ENCODE measurements at regions not wholly inside any gene's neighbourhood (a gene's known extent, or its start where the extent isn't known, plus 50 kb on each side); places are given as distances from the start of the nearest gene placed in this dataset.
"Not testable (repeated sequence)": the region's sequence is repeated elsewhere in the genome, so short reads cannot be mapped to it uniquely, and the experiment has no call there.

- POLR2A ChIA-PET (ENCODE audit: low non-redundant PET); CTCF ChIA-PET; DNase-seq (ENCODE audit: low spot score); H3K27ac ChIP-seq: not testable (repeated sequence)
Measured at GRCh38 chr10:11403646-11404045, 207.8 kb downstream of the USP6NL start.

GRCh38 chr10:11403116-11403515, 208.3 kb downstream of the USP6NL start:
- ChIA-PET POLR2A (ENCODE audit: low non-redundant PET) (no interaction called here), CTCF (no interaction called here)
- TF ChIP-seq, protein P1, sequence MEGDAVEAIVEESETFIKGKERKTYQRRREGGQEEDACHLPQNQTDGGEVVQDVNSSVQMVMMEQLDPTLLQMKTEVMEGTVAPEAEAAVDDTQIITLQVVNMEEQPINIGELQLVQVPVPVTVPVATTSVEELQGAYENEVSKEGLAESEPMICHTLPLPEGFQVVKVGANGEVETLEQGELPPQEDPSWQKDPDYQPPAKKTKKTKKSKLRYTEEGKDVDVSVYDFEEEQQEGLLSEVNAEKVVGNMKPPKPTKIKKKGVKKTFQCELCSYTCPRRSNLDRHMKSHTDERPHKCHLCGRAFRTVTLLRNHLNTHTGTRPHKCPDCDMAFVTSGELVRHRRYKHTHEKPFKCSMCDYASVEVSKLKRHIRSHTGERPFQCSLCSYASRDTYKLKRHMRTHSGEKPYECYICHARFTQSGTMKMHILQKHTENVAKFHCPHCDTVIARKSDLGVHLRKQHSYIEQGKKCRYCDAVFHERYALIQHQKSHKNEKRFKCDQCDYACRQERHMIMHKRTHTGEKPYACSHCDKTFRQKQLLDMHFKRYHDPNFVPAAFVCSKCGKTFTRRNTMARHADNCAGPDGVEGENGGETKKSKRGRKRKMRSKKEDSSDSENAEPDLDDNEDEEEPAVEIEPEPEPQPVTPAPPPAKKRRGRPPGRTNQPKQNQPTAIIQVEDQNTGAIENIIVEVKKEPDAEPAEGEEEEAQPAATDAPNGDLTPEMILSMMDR (conservative IDR thresholded peaks at IDR 0.05; ENCODE audit: low read depth) = no peak
- DNase-seq (ENCODE audit: low spot score) = no peak
- no peak overlapping the region for H3K27ac ChIP-seq

- no peak overlapping the region for H3K27ac ChIP-seq
- POLR2A ChIA-PET (ENCODE audit: low non-redundant PET) = no interaction called here
- no peak for DNase-seq (ENCODE audit: low spot score)
- TF ChIP-seq, protein P1 (conservative IDR thresholded peaks at IDR 0.05; ENCODE audit: low read depth) = no peak
- CTCF ChIA-PET = no interaction called here
Measured at GRCh38 chr10:11402392-11402791, 209.1 kb downstream of the USP6NL start.

DNA sequence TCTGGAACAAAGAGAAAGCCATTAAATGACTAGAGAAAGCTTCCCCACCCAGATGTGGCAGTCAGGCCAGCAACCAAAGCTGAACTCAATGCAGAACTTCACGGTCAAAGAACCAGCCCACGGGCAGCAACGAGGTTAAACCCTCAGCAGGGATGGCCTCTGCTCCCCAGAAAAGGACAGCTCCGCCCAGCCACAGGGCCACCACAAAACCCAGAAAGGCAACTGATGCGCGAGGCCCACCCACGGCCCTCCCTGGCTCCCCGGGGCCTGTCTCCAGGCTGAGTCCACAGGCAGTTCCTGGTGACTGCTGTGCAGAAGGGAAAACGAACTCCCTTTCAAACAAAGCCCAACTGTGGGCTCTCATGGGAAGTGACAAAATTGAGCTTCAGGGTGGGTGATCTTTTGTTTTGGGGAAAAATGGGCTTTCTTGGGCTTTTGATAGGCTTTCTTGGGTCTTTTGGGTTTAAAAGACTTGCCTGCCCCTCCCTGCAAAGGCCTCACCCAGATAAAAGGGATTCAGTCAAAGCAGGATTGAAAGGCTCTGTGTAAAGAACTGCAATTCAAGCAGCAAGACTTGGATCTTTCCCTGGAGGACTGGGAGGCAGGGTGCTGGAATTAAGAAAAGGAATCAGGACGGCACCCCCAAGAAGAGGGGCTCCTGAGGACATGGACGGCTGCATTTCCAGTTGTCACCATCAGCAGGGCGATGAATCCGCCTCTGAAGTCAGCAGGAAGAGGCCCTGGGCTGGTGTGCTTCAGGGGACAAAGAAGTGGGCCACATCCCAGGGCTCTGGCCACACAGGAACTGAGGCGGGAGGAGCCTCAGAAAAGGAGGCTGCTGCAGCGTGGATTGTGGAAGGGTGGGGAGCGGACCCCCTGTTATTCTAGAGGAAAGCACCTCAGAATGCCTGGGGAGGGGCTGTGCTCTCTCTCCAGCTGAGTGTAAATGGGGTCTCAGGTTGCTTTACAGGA, 209.9 kb downstream of the USP6NL start:
- no peak for DNase-seq (ENCODE audit: low spot score)
- ChIA-PET CTCF (interaction anchor here (0.6 to 1.0 kb wide), 2 partner anchors 22 to 63 kb away, joined by 3 read pairs; no protein-coding TSS in a partner anchor), POLR2A (ENCODE audit: low non-redundant PET) (no interaction called here)
- no peak overlapping the region for H3K27ac ChIP-seq
- TF ChIP-seq, protein P1 (conservative IDR thresholded peaks at IDR 0.05; ENCODE audit: low read depth) = no peak

- TF ChIP-seq, protein P1 (conservative IDR thresholded peaks at IDR 0.05; ENCODE audit: low read depth) = no peak
- ChIA-PET CTCF (no interaction called here), POLR2A (ENCODE audit: low non-redundant PET) (no interaction called here)
- no peak overlapping the region for H3K27ac ChIP-seq
- DNase-seq (ENCODE audit: low spot score) = no peak
Measured at GRCh38 chr10:11397980-11398580, 213.4 kb downstream of the USP6NL start.

GRCh38 chr10:11397077-11397965, 214.1 kb downstream of the USP6NL start:
- DNase-seq (ENCODE audit: low spot score) = no peak
- ChIA-PET POLR2A (ENCODE audit: low non-redundant PET) (no interaction called here), CTCF (interaction anchor here (1.1 kb wide), 1 partner anchor 27 kb away, joined by 3 read pairs; no protein-coding TSS in a partner anchor)
- H3K27ac ChIP-seq = no peak overlapping the region
- TF ChIP-seq, protein P1 (conservative IDR thresholded peaks at IDR 0.05; ENCODE audit: low read depth) = no peak
